HepG2 (cell line): ENCODE measurements at regions not wholly inside any gene's neighbourhood (a gene's known extent, or its start where the extent isn't known, plus 50 kb on each side); places are given as distances from the start of the nearest gene placed in this dataset.

Experiments used
- ATAC-seq: fragments of 200-7000 bp; cut with Tn5 transposase; 3 replicates; pipeline ENCODE4 v1.9.1; 2020; ENCODE audit warnings: mild to moderate bottlenecking, moderate library complexity
- BruUV-seq: library from RNA; stranded (reverse); fragments of 400-500 nt; replicated peaks from 2 replicates; lab custom pipeline; 2021; lab: Mats Ljungman, UMichigan
- CTCF ChIA-PET: fragments of 300-600 bp; formaldehyde crosslinking; extraction: SDS; loops from one replicate; lab custom pipeline; 2021; ENCODE audit warnings: low total read pairs, inconsistent platforms, low intra/inter-chr PET ratio; lab: Yijun Ruan, JAX
- POLR2A ChIA-PET: fragments of 350-600 bp; sonication (Branson Sonifier 250); formaldehyde crosslinking; loops from one replicate; lab custom pipeline; 2020; ENCODE audit warnings: antibody characterized with exemption, inconsistent platforms; lab: Yijun Ruan, JAX
- DNase-seq: peaks from one replicate; pipeline ENCODE4 v3.0.0-alpha.2; 2015; ENCODE audit warnings: low spot score
- FAIRE-seq: peaks from 3 replicates; lab custom pipeline; 2011; peaks lifted over from hg19 to GRCh38; lab: Jason Lieb, UNC
- H2AFZ ChIP-seq: one replicate; pipeline ENCODE4 v1.6.1; 2011; ENCODE audit warnings: low read length, inconsistent platforms
- H3K27ac ChIP-seq: fragments of 300-600 bp; 3 replicates; pipeline ENCODE4 v1.8.0; 2011; ENCODE audit warnings: mixed run types, mild to moderate bottlenecking, mixed read lengths, low read length, inconsistent platforms; ENCODE audit not compliant: insufficient read depth; ENCODE audit errors: extremely low read length
- H3K27me3 ChIP-seq, 2 experiments: fragments of 200-600 bp in 1 of 2; 2 replicates in 1 of 2; 3 replicates in 1 of 2; pipeline versions ENCODE4 v1.6.0 to v1.8.0; 2011; ENCODE audit warnings: low read length in 2 of 2, mild to moderate bottlenecking in 2 of 2, moderate library complexity in 2 of 2, inconsistent platforms in 1 of 2; ENCODE audit not compliant: insufficient read depth in 2 of 2, control insufficient read depth in 1 of 2
- H3K36me3 ChIP-seq, 2 experiments: fragments of 200-600 bp in 1 of 2; replicated peaks in 1 of 2; 2 replicates in 1 of 2; 3 replicates in 1 of 2; pipeline versions ENCODE4 v1.5.1 to v1.8.0; 2011; ENCODE audit warnings: low read length in 2 of 2, inconsistent platforms in 1 of 2; ENCODE audit not compliant: insufficient read depth in 2 of 2, control insufficient read depth in 1 of 2
- H3K4me1 ChIP-seq: 2 replicates; pipeline ENCODE4 v1.5.1; 2012; ENCODE audit warnings: low read length, inconsistent platforms; ENCODE audit not compliant: insufficient read depth
- H3K4me2 ChIP-seq: 2 replicates; pipeline ENCODE4 v1.6.0; 2011; ENCODE audit warnings: low read depth, low read length, inconsistent platforms
- H3K4me3 ChIP-seq, 3 experiments: fragments of 200-600 bp in 1 of 3; sonication (generic), shearing (Covaris generic) in 1 of 3; replicated peaks in 1 of 3; 2 replicates each; pipeline ENCODE4 v1.5.1; 2011 to 2016; ENCODE audit warnings: low read length in 3 of 3, inconsistent platforms in 2 of 3, low read depth in 2 of 3, mild to moderate bottlenecking in 2 of 3, control low read depth in 1 of 3, mixed read lengths in 1 of 3; ENCODE audit not compliant: insufficient read depth in 1 of 3
- H3K79me2 ChIP-seq: one replicate; pipeline ENCODE4 v1.6.1; 2011; ENCODE audit warnings: low read length, inconsistent platforms; ENCODE audit not compliant: insufficient read depth
- H3K9ac ChIP-seq: 2 replicates; pipeline ENCODE4 v1.6.0; 2011; ENCODE audit warnings: mild to moderate bottlenecking, low read depth, low read length, inconsistent platforms; ENCODE audit not compliant: insufficient read depth
- H3K9me3 ChIP-seq: 2 replicates; pipeline ENCODE4 v1.5.1; 2012; ENCODE audit warnings: mild to moderate bottlenecking, low read length
- H4K20me1 ChIP-seq: 2 replicates; pipeline ENCODE4 v1.6.0; 2011; ENCODE audit warnings: inconsistent platforms, mild to moderate bottlenecking, low read length, moderate library complexity; ENCODE audit not compliant: insufficient read depth
- ATF3 ChIP-seq: sonication (generic); formaldehyde crosslinking; IDR thresholded peaks from 2 replicates; pipeline ENCODE4 v1.4.0; 2020; ENCODE audit warnings: missing genetic modification reagents
- CAMTA2 ChIP-seq: sonication (generic); formaldehyde crosslinking; IDR thresholded peaks from 2 replicates; pipeline ENCODE4 v1.4.0; 2020; ENCODE audit warnings: mild to moderate bottlenecking, missing genetic modification reagents, borderline replicate concordance
- HES4 ChIP-seq: sonication (generic); formaldehyde crosslinking; IDR thresholded peaks from 2 replicates; pipeline ENCODE4 v1.9.0; 2021; ENCODE audit warnings: mild to moderate bottlenecking, missing genetic modification reagents, borderline replicate concordance
- IKZF4 ChIP-seq: sonication (generic); formaldehyde crosslinking; IDR thresholded peaks from 2 replicates; pipeline ENCODE4 v1.5.1; 2020; ENCODE audit warnings: borderline replicate concordance, mild to moderate bottlenecking, low read depth, missing genetic modification reagents; ENCODE audit errors: not compliant biosample characterization
- KDM6A ChIP-seq: IDR thresholded peaks from 2 replicates; pipeline ENCODE4 v1.6.1; 2016; ENCODE audit warnings: low read depth
- PBX3 ChIP-seq: sonication (generic); formaldehyde crosslinking; IDR thresholded peaks from 2 replicates; pipeline ENCODE4 v1.8.1; 2023; ENCODE audit warnings: missing genetic modification reagents, inconsistent platforms, borderline replicate concordance
- SMYD3 ChIP-seq: sonication (generic); formaldehyde crosslinking; IDR thresholded peaks from 2 replicates; pipeline ENCODE4 v1.8.1; 2023; ENCODE audit warnings: mild to moderate bottlenecking, missing genetic modification reagents
- ZBTB46 ChIP-seq: sonication (generic); formaldehyde crosslinking; IDR thresholded peaks from 2 replicates; pipeline ENCODE4 v1.4.0; 2020; ENCODE audit warnings: mild to moderate bottlenecking, missing genetic modification reagents, borderline replicate concordance
- ZGPAT ChIP-seq: IDR thresholded peaks from 2 replicates; pipeline ENCODE4 v1.6.1; 2016; ENCODE audit warnings: mild to moderate bottlenecking
- ZNF343 ChIP-seq: sonication (generic); formaldehyde crosslinking; IDR thresholded peaks from 2 replicates; pipeline ENCODE4 v1.4.0; 2020; ENCODE audit warnings: mild to moderate bottlenecking, missing genetic modification reagents
- ZNF510 ChIP-seq: sonication (generic); formaldehyde crosslinking; IDR thresholded peaks from 2 replicates; pipeline ENCODE4 v1.4.0; 2020; ENCODE audit warnings: low read depth, mild to moderate bottlenecking, missing genetic modification reagents
- ZNF713 ChIP-seq: sonication (generic); formaldehyde crosslinking; IDR thresholded peaks from 2 replicates; pipeline ENCODE4 v1.4.0; 2020; ENCODE audit warnings: mild to moderate bottlenecking, missing genetic modification reagents
- ZNF780A ChIP-seq: sonication (generic); formaldehyde crosslinking; IDR thresholded peaks from 2 replicates; pipeline ENCODE4 v1.8.0; 2022; ENCODE audit warnings: mild to moderate bottlenecking, missing genetic modification reagents, moderate library complexity
- in situ Hi-C: cut with HindIII; loops from 2 replicates; pipeline ENCODE4 v1.10.0; 2017; ENCODE audit warnings: low pct_unique_long_range_greater_than_20kb; ENCODE audit not compliant: extremely low pct_ligation_motif_present
- intact Hi-C: fragments of 100-400 bp; cut with micrococcal nuclease; formaldehyde crosslinking; loops from one replicate; pipeline ENCODE4 v1.10.0; 2022; ENCODE audit not compliant: unreplicated experiment
- TF ChIP-seq, protein P1 (sequence below): sonication (generic); formaldehyde crosslinking; IDR thresholded peaks from 2 replicates; pipeline ENCODE4 v1.8.0; 2023; ENCODE audit warnings: mild to moderate bottlenecking, missing genetic modification reagents
- TF ChIP-seq, protein P2 (sequence below): sonication (generic); formaldehyde crosslinking; IDR thresholded peaks from 2 replicates; pipeline ENCODE4 v1.5.1; 2020; ENCODE audit warnings: mild to moderate bottlenecking, missing genetic modification reagents, borderline replicate concordance

DNA sequence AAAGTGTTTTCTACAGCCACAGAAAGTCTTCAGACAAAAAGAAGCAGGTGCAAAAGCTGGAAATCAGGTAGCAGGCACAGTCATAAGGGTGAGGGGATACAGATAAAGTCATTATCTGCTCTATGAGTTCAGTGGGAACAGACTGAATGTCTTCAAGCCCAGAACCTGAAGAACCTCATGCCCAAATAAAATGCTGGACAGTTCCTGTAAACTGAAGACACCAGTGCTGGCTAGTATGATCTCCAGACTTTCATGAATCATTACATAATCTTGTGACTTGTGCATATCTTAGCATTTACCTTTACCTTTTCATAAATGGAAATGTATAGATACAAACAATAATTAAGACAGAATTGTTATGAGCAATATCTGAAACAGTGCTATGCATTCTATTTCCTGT, 728.7 kb downstream of the DNAH5 start:
- no TSS peak for BruUV-seq
- CTCF ChIA-PET, result no interaction called here

More for the DNA sequence above, 728.7 kb downstream of the DNAH5 start:
- FAIRE-seq, result no peak
- Histone ChIP-seq H3K4me3 (no peak overlapping the region), H3K4me1 (no peaks in the 10 kb centered on the region), H2AFZ (no peak overlapping the region), H4K20me1 (no peaks in the 10 kb centered on the region)
- POLR2A ChIA-PET, result no interaction called here
- TF ChIP-seq ZGPAT (no peak), ZNF510 (CRISPR knock-in tag) (no peak), PBX3 (CRISPR knock-in tag) (no peak), IKZF4 (CRISPR knock-in tag) (no peak), KDM6A (CRISPR knock-in tag) (no peak), ZNF713 (no peak), HES4 (CRISPR knock-in tag) (no peak), ZBTB46 (no peak), ATF3 (CRISPR knock-in tag) (no peak), ZNF343 (no peak), SMYD3 (CRISPR knock-in tag) (no peak), ZNF780A (CRISPR knock-in tag) (no peak), CAMTA2 (CRISPR knock-in tag) (no peak)
- TF ChIP-seq, protein P1, sequence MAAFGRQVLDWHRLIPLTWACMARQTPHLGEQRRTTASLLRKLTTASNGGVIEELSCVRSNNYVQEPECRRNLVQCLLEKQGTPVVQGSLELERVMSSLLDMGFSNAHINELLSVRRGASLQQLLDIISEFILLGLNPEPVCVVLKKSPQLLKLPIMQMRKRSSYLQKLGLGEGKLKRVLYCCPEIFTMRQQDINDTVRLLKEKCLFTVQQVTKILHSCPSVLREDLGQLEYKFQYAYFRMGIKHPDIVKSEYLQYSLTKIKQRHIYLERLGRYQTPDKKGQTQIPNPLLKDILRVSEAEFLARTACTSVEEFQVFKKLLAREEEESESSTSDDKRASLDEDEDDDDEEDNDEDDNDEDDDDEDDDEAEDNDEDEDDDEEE, result no peak
- TF ChIP-seq, protein P2, sequence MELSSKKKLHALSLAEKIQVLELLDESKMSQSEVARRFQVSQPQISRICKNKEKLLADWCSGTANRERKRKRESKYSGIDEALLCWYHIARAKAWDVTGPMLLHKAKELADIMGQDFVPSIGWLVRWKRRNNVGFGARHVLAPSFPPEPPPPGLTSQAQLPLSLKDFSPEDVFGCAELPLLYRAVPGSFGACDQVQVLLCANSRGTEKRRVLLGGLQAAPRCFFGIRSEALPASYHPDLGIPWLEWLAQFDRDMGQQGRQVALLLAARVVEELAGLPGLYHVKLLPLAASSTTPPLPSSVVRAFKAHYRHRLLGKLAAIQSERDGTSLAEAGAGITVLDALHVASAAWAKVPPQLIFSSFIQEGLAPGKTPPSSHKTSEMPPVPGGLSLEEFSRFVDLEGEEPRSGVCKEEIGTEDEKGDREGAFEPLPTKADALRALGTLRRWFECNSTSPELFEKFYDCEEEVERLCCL, result no peak
- TF ChIP-seq, all 625 proteins: peak for 0
- H3K27me3 ChIP-seq, result no peaks in the 10 kb centered on the region; a peak in 1 of 5 replicates
- ATAC-seq (no peak), DNase-seq (no peak)
- H3K9me3 ChIP-seq, result peaks cover 73% of the 10 kb centered on the region
- no peaks in the 10 kb centered on the region for H3K36me3 ChIP-seq
- no peak overlapping the region for H3K27ac ChIP-seq
- no peaks in the 10 kb centered on the region for H3K79me2 ChIP-seq
- no peak overlapping the region for H3K4me2 ChIP-seq
- in situ Hi-C loops (no loop called here), intact Hi-C loops (loop anchor here (5.0 kb wide), 1 partner anchor 741 kb away; no protein-coding TSS in a partner anchor)
- H3K9ac ChIP-seq, result no peak overlapping the region
